NCI-H1417 treated with DMSO at 0.1 percent for 48 hours (cell line): ENCODE measurements at regions not wholly inside any gene's neighbourhood (a gene's known extent, or its start where the extent isn't known, plus 50 kb on each side); places are given as distances from the start of the nearest gene placed in this dataset.

ENCODE experiments used
- DNase-seq: peaks from one replicate; lab custom pipeline; 2025; lab: John Stamatoyannopoulos, UW

DNA sequence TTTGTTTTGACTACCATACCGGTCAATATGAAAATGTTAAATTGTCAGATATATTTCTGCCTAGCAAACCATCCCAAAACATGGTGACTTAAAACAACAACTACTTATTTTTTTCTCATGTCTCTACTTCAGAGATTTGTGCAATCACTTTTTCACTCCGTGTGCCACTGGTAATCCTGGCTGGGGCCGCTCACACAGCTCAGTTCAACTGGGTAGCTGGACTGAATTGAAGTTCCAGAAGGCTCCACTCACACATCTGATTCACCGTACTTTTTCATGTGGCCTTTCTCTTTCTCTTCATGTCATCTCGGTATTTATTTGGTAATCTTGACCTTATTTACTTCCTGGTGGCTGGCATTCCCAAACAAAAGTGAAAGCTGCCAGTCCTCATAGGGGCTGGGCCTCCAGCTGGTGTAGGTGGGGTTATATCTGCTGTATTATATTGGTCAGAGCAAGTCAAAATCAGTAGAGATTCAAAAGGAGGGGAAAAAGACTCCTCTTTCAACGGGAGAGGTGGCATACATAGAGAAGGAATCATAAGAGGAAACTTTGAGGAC lies 513.9 kb upstream of the NXPH2 start:
- no peak for DNase-seq

DNA sequence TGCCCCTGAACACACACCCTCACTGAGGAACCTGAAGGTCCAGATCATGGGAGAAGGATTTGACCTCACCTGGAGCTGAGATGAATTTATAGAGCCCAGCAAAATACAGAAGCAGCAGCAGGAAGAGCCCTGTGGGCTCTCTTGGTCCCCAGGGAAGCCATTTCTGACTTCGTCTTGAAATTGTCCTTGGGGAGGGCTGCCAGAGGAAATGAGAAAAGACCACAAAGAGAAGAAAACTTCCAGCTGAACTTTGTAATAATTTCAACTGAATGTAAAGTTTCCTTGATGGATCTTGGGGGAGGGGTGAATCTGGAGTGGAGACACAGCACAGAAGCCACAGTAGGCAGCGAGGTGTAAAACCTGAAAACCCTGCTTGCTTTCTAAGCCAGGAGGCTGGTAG lies 500.9 kb upstream of the NXPH2 start:
- no peak for DNase-seq

DNA sequence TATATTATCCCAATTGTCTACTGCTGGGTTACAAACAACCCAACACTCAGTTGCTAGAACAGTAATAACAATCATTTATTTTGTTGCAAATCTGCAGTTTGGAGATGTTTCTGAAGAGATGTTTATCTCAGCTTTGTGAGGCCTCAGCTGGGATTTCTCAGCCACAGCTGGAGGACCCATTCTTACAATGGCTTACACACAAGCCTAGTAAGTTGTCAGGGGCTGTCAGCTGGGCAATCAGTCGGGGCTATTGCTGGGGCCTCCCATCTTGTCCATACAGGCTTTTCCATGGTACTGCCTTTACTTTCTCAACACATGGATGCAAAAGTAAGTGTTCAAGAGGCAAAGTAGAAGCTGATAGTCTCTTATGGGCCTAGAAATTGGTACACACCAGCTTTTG lies 491.7 kb upstream of the NXPH2 start:
- DNase-seq = no peak

DNA sequence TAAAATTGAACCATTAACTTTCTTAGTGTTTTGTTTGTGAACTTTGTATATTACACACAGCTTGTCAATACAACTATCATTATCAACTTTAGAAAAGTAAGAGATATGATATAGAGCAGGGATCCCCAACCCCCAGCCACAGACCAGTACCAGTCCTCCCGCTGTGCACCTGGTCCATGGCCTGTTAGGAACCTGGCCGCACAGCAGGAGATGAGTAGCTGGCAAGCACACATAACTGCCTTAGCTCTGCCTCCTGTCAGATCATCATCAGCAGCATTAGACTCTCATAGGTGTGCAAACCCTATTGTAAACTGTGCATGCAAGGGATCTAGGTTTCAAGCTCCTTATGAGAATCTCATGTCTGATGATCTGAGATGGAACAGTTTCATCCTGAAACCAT lies 491.0 kb upstream of the NXPH2 start:
- DNase-seq = no peak

DNA sequence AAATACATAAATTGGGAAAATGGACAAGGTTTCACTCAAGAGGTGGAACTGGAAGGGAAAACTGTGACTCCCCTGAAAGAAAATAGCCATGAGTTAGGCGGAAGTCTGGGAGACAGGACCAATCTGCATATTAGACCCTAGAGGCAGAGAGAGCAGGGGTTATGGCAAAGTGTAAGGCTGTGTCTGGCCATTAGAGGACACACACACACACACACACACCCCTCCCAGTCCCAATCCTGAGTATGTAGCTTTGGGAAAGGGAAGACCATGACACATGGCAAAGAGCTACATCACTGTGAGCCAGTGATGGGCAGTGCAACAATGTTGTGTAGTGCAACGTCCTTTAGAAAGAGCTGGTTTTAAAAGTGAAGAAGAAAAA lies 479.9 kb upstream of the NXPH2 start:
- DNase-seq = no peak

DNA sequence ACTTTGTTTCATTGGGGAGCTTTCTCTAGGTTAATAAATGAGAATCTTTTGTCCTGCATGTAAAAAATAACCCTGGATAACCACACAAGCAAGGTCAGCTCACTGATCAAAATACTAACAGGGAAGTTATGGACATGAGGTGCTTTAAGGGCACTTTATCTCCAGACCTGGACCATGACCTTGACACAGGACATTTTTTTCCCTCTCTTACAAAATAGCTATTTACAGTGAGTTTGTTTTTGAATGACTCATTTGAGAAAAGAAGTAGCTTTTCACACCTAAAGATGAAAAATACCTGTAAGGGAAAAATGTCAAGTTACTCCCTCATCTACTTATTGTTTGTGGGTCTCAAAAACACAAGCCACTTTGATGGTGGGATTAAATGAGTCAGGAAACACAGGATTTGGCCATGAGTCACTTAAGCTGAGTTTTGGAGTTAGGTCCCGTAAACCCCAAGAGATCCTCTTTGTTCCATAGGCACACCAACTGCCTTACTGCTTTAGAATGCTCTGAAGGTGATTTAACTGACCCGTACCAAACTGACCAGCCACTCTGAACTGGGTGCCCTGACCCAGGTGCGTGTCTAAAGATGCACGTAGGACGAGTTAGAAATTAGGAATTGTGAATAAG lies 479.3 kb upstream of the NXPH2 start:
- DNase-seq = no peak

DNA sequence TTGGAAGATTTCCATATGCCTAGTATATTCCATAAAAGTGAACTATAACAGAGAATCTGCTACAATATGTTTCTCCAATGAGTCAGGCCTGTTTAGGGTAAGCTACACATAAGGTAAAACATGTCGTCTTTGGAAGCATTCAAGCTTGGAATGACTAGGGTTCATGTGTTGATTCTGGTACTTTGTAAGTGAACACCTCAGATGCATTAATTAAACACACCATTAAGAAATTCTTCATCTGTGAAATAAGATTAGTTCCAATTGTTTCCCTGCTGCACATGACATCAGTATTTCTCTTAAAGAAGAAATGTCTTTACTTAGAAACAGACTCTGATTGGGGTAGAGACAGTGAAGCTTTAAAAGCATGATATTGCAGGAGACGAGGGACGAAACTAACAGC lies 461.1 kb upstream of the NXPH2 start:
- DNase-seq = no peak

DNA sequence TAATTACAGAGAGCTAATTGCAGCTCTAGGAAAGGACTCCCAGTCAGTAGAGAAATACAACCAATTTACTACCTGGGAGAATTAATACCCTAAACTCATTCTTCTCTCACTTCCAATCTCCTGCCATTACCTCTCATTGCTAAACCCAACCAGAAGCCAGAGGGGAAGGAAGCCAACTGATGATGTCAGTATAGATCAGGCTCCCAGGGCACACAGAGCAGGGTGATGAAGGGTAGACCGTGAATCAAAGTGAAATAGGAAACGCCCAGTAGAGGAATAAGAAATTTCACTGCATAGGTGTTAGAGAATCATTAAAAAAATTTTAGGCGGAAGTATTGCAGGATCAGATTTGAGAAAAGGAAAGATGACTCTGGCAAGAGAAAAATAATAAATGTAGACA lies 456.8 kb upstream of the NXPH2 start:
- no peak for DNase-seq

DNA sequence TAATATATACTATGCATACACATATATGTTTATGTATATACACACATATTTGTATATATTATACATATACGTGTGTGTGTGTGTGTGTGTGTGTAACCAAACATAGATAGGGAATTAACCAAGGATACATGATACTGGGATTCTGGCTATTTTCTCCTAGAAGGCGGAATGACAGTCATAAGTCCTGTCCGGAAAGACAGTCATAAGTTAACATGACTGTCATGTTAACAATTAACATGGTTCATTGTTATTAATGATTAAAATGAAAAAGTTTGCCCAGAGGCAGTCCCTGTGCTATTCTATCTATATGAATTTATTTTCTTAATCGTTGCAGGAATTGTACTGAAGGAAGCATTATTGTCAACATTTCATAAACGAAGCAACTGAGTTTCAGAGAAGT lies 450.7 kb upstream of the NXPH2 start:
- DNase-seq = no peak

DNA sequence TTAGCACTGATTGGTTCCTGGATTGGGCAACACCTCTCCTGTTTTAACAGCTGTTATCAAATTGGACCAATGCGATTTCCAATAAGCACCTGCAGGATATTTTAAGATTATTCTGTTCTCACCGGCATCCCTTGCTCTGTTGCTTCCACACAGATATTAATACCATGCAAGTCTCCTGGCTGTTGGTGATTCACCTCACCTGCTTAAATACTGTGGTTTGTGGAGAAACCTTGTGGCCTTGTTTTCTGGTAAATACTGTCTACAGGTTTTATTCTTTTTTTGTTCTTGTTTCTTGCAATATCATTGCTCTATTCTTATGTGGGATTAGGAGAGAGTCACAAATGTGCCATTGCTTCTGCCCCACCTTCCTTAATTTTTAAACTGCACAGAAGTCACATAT lies 448.1 kb upstream of the NXPH2 start:
- no peak for DNase-seq

DNA sequence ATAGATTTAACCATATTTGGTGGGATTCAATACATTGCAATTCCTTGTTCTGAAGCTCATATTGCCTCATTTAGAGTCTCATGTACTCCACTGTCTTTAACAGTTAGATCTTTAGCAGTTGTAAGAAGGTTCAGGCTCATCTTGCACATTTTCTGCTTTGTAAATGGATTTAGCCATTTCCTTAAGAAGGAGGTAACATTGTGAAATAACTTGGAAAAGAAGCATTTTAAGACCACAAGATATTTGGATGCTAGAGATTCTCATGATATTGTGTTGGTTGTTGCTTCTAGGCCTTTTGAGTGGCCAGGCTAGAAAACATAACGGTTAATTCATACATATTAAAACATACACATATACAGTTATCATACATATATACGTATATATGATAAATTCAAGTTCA lies 445.8 kb upstream of the NXPH2 start:
- DNase-seq = no peak

DNA sequence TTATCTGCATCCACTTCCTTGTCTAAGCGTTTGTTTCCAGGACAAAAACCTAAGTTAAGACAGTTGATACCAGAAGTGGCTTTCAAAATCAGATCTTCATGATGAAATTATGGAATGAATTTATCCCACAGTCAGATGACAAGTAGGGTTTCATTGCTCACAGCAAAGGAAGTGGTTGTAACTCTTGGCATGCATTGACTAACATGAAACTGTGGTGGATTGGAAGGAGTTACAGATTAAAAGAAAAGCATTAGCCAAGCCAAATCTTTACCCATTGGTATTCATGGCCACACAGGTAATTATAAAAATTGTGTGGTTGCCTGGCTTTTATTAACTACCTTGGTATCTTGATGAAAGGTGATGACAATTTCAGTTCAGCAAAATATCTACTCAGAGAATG lies 438.0 kb upstream of the NXPH2 start:
- no peak for DNase-seq

DNA sequence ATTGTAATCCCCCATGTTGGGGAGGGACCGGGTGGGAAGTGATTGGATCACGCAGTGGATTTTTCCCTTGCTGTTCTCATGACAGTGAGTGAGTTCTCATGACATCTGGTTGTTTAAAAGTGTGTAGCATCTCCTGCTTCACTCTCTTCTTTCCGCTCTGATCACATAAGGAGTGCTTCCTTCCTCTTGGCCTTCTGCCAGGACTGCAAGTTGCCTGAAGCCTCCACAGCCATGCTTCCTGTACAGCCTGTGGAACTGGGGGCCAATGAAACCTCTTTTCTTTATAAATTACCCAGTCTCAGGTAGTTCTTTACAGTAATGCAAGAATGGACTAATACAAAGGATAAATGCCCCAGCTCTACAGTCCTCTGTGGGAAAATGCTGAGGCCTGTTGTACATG lies 437.5 kb upstream of the NXPH2 start:
- DNase-seq = no peak

DNA sequence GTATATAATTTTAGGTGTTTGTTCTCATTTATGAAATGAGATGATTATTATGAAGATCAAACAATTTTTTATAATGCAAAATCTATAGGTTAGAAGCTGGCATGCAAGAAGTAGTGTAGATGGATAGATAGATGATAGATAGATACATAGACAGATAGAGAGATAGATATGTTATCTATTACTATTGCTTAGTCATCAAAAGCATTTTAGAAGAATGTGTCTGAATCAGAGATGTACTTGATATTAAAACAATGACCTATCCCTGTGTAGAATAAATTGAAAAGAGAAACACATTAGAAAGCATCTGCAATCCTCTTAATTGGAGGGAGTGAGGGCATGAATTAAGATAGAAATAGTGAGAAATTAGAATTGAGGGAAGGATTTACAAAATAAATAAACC lies 436.2 kb upstream of the NXPH2 start:
- DNase-seq = no peak

DNA sequence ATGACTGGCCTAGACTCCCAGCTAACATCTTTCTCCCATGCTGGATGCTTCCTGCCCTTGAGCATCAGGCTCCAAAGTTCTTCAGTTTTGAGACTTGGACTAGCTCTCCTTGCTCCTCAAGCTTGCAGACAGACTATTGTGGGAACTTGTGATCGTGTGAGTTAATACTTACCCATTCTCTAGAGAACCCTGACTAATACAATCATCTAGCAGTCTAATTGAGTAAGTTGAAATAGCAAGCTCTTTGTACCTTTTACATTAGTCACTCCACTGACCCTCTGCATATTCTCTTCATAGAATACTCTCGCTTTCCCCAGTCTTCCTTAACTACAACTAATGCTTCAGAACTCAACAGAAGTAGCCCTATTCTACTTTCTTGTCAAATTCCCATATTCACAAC lies 434.6 kb upstream of the NXPH2 start:
- DNase-seq = no peak

DNA sequence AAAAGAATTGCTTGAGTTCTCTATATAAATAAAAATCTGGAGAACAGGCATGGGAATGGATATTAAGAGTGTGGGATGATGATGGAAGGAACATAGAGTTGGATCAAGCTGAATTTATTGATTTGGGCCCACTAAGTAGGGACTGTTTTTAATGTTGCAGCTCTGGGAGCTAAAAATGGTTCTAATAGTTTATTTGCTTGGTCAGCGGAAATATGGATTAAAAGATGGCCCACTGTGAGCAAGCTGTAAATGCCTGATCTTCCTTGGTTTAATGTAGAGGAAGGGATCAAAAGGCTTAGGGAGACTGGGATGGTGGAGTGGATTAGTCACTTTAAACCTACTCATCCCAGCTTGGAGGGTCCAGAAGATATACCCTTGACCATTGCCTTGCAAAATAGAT lies 429.4 kb upstream of the NXPH2 start:
- DNase-seq = no peak

DNA sequence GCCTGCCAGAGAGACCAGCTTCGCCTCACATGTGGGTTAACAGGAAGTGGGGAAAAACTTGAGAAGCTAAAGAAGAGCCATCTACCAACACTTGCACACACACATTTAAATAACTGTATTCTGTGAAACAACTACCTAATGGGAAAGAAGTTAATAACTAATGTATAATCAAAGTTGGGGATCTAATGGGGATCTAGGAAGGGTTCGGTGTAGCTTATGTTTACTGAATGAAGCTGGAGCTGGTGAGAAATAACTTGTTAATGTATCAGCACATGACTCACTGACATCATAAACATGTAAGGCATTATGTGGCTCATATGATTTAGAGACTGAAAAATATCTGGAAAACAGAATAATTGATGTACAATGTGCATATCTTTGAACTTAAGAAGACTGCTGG lies 421.3 kb upstream of the NXPH2 start:
- DNase-seq = no peak

DNA sequence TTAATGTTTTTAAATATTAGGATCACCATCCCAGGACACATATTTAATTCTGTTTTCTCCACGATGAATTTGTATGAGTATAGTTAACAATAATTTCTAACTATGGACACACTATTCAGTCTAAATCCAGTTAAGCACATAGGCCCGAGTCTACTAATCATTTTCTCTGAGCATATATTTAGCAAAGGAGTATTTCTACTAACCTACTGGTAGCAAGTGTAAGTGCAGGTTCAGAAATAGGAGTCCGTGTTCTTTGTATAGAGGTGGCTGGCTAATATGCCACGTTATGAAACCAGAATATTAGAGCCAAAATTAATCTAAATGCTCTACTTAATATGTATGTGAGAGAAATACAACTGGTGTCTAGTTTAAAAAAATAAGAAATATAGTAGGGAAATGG lies 416.6 kb upstream of the NXPH2 start:
- DNase-seq = no peak

DNA sequence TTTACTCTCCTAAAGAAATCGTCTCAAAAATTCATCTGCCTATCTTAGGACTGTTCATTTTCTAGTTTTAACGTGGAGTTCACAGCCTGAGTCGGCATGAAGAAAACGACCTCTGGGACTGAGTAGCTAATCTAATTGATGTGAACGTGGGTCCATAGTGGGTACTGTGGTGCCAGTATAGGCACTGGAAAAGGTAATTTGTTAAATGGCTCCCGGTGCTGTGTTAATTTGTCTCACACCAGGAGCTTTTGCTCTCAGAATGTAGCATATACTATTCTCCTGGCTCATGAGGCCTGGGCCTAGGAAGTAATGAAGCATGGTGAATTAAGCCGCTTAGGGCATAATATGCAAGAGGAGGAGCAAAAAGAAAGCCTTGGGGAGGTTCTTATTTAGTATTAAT lies 414.4 kb upstream of the NXPH2 start:
- DNase-seq = no peak

DNA sequence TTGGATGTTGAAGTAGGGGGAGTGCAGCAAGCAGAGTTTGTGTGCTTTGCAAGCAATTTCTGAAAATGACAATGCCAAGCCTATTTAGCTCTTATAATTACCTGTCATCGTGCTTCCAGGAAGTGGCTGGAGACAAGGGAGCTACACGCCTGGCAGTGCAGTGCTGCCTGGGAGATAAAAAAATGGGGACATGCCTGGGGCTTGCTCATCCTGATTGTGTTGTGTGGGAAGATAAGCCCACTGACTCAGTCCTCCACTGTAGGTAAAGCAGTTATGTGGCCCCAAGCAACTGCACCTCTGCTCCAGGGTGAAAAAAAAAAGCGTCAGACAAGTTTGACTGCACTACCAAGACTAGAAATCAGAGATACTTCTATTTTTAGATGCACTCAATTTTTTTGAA lies 396.9 kb upstream of the NXPH2 start:
- no peak for DNase-seq

DNA sequence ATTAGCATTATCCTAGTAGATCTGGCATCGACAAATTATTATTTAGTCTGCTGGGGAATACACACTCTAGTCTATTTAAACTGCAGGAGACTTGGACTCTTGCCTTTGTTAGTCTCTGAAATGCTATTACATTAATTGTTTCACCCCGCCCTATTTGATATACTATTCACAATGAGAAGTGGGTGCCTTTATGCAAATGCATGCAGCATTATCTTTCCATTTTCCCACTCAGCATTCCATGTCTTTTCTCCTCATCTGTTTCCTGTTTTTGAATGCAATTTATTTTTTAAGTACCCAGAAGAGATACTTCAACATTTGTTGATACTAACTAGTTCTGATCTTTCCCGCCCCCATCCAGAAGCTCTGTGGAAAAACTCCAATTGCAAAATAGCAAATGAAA lies 395.3 kb upstream of the NXPH2 start:
- peak; percentile 43 for DNase-seq

DNA sequence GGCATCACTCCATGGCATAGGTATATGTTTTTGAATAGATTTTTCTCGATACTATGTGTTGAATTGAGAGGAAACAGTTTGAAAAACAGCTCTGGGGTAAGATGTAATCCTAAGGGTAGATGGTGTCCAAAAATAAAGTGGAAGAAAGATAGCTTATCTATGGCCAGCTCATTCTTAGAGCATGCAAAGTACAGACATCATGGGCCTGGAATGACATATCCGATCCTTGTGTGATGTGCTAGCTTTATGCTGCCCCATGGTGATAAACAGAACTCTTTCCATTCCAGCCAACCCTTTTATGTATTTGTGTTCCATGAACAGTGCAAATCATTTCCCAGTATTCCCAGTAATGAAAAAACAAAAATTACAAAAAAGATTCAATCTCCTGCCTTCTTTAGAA lies 390.2 kb upstream of the NXPH2 start:
- DNase-seq = no peak

DNA sequence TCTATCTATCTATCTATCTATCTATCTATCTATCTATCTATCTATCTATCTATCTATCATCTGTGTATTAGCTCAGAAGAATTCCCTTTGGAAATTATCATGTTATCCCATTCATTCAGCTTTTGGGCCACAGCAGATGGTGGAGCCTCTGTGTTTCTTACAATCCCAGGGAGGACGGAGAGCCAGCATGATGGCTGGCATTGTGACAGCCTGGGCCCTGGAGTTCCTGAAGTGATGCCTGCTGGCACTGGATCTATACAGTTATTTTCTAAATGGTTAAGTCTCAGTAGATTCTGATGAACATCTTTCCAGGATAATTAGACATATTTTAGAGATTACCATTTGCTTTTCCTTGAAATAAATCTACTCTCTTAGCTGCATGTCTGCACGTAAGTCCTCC lies 385.4 kb upstream of the NXPH2 start:
- no peak for DNase-seq

DNA sequence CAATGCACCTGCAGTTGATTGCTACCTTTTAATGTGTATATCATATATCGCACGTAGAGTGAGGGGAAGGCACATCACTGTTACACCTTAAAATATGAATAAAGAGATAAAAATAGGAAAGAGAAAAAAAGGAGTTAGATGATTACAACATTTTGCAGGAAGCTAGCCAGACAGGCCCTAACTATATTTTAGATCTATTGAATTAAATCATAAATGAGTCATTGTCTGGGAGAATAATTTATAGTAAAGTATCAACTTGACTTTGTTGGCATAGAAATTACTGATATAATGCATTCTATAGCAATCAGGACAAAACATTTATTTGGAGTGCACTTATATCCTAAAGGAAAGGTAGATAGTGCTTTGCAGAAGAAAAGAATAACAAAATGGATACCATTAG lies 384.9 kb upstream of the NXPH2 start:
- DNase-seq = no peak

DNA sequence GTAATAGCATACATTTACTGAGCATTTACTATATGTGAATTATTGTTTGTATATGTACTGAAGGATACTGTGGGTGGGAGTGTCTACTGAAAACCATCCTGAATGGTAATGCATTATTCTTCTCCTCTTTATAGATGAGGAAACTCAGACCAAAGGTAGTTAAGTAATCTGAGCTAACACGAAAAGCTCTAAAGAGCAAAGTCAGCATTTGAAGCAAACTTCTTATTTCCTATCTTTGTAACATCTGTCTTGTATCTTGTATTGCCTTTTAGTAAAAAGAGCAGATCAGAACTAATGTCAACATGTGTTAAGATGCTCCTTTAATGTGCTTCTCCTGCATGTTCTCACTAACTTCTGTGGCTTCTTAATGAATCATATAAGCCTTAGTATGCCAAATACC lies 382.8 kb upstream of the NXPH2 start:
- DNase-seq = no peak
